ENCODE measurements at regions not wholly inside any gene's neighbourhood (a gene's known extent, or its start where the extent isn't known, plus 50 kb on each side); places are given as distances from the start of the nearest gene placed in this dataset.
"Not testable (repeated sequence)": the region's sequence is repeated elsewhere in the genome, so short reads cannot be mapped to it uniquely, and the experiment has no call there.

- not testable (repeated sequence) for H3K4me1 Mint-ChIP-seq; H3K36me3 Mint-ChIP-seq; ATAC-seq (replicated peaks); H3K27ac Mint-ChIP-seq; H3K4me3 Mint-ChIP-seq; H3K27me3 Mint-ChIP-seq; DNase-seq
- H3K9me3 Mint-ChIP-seq, result peaks cover 47 to 60% of the 10 kb centered on the region in 2 donors
Measured at GRCh38 chr22:11038786-11039185, 4489.2 kb upstream of the OR11H1 start.

DNA sequence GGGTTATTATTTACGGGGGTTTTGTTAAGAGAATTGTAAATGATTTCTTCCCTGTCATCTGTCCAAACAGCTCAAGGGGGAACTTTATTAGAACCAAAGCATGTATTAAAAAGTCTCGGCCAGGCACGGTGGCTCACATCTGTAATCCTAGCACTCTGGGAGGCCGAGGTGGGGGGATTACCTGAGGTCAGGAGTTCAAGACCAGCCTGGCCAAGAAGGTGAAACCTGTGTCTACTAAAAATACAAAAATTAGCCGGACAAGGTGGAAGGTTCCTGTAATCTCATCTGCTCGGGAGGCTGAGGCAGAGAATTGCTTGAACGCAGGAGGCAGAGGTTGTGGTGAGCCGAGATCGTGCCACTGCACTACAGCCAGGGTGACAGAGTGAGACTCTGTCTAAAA, 4486.6 kb upstream of the OR11H1 start:
- ATAC-seq (replicated peaks); H3K4me1 Mint-ChIP-seq; H3K36me3 Mint-ChIP-seq; H3K27ac Mint-ChIP-seq; DNase-seq; H3K27me3 Mint-ChIP-seq; H3K4me3 Mint-ChIP-seq: not testable (repeated sequence)
- H3K9me3 Mint-ChIP-seq, result peaks cover 36 to 45% of the 10 kb centered on the region in 2 donors

GRCh38 chr22:11042116-11042515, 4485.9 kb upstream of the OR11H1 start:
- Mint-ChIP-seq H3K9me3 (peaks cover 32 to 41% of the 10 kb centered on the region in 2 donors), H3K36me3 (peaks cover 0 to 3% of the 10 kb centered on the region in 2 donors), H3K27ac (no peak overlapping the region), H3K4me1 (peaks cover 0 to 2% of the 10 kb centered on the region in 2 donors), H3K4me3 (no peak overlapping the region), H3K27me3 (no peaks in the 10 kb centered on the region)
- ATAC-seq (replicated peaks), result no peak
- DNase-seq, result no peak

GRCh38 chr22:11043289-11043688, 4484.7 kb upstream of the OR11H1 start:
- not testable (repeated sequence) for H3K4me3 Mint-ChIP-seq; H3K27me3 Mint-ChIP-seq; H3K36me3 Mint-ChIP-seq; DNase-seq; ATAC-seq (replicated peaks); H3K4me1 Mint-ChIP-seq; H3K27ac Mint-ChIP-seq
- H3K9me3 Mint-ChIP-seq, result peaks cover 22 to 31% of the 10 kb centered on the region in 2 donors

DNA sequence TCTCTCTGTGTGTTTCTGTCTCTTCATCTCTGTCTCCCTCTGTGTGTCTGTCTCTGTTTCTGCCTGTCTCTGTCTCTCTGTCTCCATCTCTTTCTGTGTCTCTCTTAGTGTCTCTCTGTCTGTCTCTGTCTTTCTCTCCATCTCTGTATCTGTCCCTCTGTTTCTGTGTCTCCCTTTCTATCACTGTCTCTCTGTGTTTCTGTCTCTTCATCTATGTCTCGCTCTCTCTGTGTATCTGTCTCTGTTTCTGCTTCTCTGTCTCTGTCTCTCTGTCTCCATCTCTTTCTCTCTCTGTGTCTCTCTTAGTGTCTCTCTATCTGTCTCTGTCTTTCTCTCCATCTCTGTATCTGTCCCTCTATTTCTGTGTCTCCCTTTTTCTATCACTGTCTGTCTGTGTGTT, 4479.1 kb upstream of the OR11H1 start:
- H3K4me1 Mint-ChIP-seq; H3K36me3 Mint-ChIP-seq; ATAC-seq (replicated peaks); H3K27me3 Mint-ChIP-seq; H3K27ac Mint-ChIP-seq; H3K4me3 Mint-ChIP-seq; DNase-seq: not testable (repeated sequence)
- H3K9me3 Mint-ChIP-seq, result peaks cover 10 to 19% of the 10 kb centered on the region in 2 donors

DNA sequence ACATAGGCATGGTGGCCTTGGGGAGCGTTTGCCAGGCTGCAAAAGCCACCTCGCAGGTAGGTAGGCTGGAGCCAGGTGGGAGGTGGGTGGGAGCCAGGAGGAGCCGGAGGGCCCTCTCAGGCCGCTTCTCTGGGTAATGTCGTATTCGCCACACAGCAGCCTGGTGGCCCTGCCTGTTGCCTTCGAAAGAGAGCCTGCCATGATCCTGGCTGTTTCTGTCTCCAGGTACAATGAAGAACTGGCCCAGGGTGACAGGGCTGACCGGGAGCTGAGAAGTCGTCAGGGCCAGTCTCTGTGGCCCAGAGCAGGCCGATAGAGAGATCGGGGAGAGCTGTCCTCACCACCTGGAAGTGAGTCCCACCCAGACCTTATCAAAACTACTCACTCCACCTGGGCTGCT, 4477.8 kb upstream of the OR11H1 start:
- DNase-seq; H3K4me3 Mint-ChIP-seq; H3K27ac Mint-ChIP-seq; H3K4me1 Mint-ChIP-seq; H3K27me3 Mint-ChIP-seq; ATAC-seq (replicated peaks); H3K36me3 Mint-ChIP-seq: not testable (repeated sequence)
- H3K9me3 Mint-ChIP-seq, result peaks cover 20 to 27% of the 10 kb centered on the region in 2 donors

DNA sequence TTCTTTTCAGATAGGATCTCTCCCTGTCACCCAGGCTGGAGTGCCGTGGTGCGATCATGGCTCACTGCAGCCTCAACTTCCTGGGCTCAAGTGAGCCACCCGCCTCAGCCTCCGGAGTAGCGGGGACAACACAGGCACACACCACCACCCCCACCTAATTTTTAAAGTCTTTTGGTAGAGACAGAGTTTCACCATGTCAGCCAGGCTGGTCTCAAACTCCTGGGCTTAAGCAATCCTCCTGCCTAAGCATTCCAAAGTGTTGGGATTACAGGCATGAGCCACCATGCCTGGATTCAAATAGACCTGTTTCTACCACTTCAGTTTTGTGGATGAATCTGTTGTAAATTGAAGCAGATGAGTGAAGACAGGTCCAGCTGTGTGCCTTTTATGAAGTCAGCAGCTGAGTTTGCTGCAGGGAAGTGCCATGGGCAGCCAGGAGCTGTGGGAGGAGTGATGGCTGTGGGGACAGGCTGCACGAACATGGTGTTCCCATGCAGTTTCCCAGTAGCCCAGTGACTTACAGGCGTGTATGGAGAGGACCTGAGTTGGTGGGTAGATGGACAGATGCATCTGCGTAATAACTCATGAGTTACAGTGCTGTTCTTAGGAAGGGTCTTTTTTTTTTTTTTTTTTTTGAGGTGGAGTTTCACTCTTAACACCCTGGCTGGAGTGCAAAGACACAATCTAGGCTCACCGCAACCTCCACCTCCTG, 4476.4 kb upstream of the OR11H1 start:
- H3K4me3 Mint-ChIP-seq, DNase-seq, H3K4me1 Mint-ChIP-seq, H3K27me3 Mint-ChIP-seq, H3K27ac Mint-ChIP-seq: not testable (repeated sequence)
- peak; percentile 3 to 8 for ATAC-seq (replicated peaks)
- H3K9me3 Mint-ChIP-seq, result peaks cover 29 to 37% of the 10 kb centered on the region in 2 donors
- H3K36me3 Mint-ChIP-seq, result peaks cover 4 to 10% of the 10 kb centered on the region in 2 donors

GRCh38 chr22:11053403-11054344, 4474.3 kb upstream of the OR11H1 start:
- H3K9me3 Mint-ChIP-seq, result peaks cover 36 to 40% of the 10 kb centered on the region in 2 donors
- not testable (repeated sequence) for H3K4me1 Mint-ChIP-seq; H3K27ac Mint-ChIP-seq; H3K27me3 Mint-ChIP-seq; H3K4me3 Mint-ChIP-seq; ATAC-seq (replicated peaks); DNase-seq
- peaks cover 7 to 20% of the 10 kb centered on the region in 2 donors for H3K36me3 Mint-ChIP-seq

- not testable (repeated sequence) for H3K27ac Mint-ChIP-seq, H3K27me3 Mint-ChIP-seq, H3K4me3 Mint-ChIP-seq, H3K4me1 Mint-ChIP-seq, DNase-seq
- Mint-ChIP-seq H3K9me3 (peaks cover 33 to 34% of the 10 kb centered on the region in 2 donors), H3K36me3 (peaks cover 7 to 16% of the 10 kb centered on the region in 2 donors)
- ATAC-seq (replicated peaks), result peak in 1 of 2 donors; percentile 10
Measured at GRCh38 chr22:11054681-11055080, 4473.3 kb upstream of the OR11H1 start.

- ATAC-seq (replicated peaks); H3K4me3 Mint-ChIP-seq; DNase-seq; H3K4me1 Mint-ChIP-seq; H3K27ac Mint-ChIP-seq; H3K27me3 Mint-ChIP-seq: not testable (repeated sequence)
- H3K36me3 Mint-ChIP-seq, result peaks cover 7 to 16% of the 10 kb centered on the region in 2 donors
- peaks cover 34% of the 10 kb centered on the region in 2 donors for H3K9me3 Mint-ChIP-seq
Measured at GRCh38 chr22:11055176-11055575, 4472.8 kb upstream of the OR11H1 start.

- H3K36me3 Mint-ChIP-seq, result peaks cover 7 to 16% of the 10 kb centered on the region in 2 donors
- H3K4me1 Mint-ChIP-seq; ATAC-seq (replicated peaks); H3K27ac Mint-ChIP-seq; DNase-seq; H3K4me3 Mint-ChIP-seq; H3K27me3 Mint-ChIP-seq: not testable (repeated sequence)
- peaks cover 40 to 41% of the 10 kb centered on the region in 2 donors for H3K9me3 Mint-ChIP-seq
Measured at GRCh38 chr22:11057955-11058547, 4469.9 kb upstream of the OR11H1 start.

DNA sequence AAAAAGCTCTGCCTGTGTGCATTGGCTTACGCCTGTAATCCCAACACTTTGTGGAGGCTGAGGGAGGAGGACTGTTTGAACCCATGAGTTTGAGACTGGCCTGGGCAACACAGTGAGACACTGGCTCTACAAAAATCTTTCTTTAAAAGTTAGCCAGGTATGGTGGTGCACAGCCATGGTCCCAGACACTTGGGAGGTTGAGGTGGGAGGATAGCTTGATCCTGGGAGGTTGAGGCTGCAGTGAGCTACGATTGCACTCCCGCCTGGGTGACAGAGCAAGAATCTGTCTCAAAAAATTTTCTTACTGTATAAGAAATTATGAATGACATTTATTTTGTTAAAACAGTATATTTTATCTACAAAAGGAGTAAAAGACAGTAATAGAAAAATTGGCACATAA, 4468.9 kb upstream of the OR11H1 start:
- H3K4me3 Mint-ChIP-seq; DNase-seq; H3K27me3 Mint-ChIP-seq; H3K4me1 Mint-ChIP-seq; ATAC-seq (replicated peaks); H3K27ac Mint-ChIP-seq: not testable (repeated sequence)
- Mint-ChIP-seq H3K36me3 (peaks cover 7 to 12% of the 10 kb centered on the region in 2 donors), H3K9me3 (peaks cover 40 to 42% of the 10 kb centered on the region in 2 donors)

DNA sequence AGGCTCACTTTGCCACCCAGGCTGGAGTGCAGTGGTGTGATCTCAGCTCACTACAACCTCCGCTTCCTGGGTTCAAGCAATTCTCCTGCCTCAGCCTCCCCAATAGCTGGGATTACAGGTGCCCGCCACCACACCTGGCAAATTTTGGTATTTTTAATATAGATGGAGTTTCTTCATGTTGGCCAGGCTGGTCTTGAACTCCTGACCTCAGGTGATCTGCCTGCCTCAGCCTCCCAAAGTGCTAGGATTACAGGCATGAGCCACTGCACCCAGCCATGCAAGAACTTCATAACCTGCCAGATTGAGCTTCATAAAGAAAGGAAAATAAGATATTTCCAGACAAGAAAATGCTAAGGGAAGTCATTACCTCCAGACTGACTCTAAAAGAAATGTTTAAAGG, 4467.2 kb upstream of the OR11H1 start:
- H3K4me1 Mint-ChIP-seq; DNase-seq; H3K27ac Mint-ChIP-seq; ATAC-seq (replicated peaks); H3K4me3 Mint-ChIP-seq; H3K27me3 Mint-ChIP-seq: not testable (repeated sequence)
- Mint-ChIP-seq H3K9me3 (peaks cover 41 to 43% of the 10 kb centered on the region in 2 donors), H3K36me3 (peaks cover 5 to 17% of the 10 kb centered on the region in 2 donors)

DNA sequence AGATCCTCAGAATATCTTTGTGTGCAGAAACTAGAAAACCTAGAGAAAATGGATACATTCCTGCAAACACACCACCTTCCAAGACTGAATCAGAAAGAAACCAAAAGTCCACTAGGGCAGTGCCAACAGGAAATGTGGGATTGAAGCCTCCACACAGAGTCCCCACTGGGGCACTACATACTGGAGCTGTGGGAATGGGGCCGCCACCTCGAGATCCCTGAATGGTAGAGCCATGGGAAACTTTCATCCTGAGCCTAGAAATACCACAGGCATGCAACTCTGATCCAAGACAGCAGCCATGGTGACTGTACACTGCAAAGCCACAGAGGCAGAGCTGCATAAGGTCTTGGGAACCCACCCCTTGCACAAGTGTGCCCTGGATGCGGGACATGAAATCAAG, 4465.5 kb upstream of the OR11H1 start:
- not testable (repeated sequence) for H3K4me1 Mint-ChIP-seq; H3K4me3 Mint-ChIP-seq; DNase-seq; H3K27ac Mint-ChIP-seq; H3K27me3 Mint-ChIP-seq; ATAC-seq (replicated peaks)
- peaks cover 5 to 15% of the 10 kb centered on the region in 2 donors for H3K36me3 Mint-ChIP-seq
- peaks cover 42 to 49% of the 10 kb centered on the region in 2 donors for H3K9me3 Mint-ChIP-seq

Data from stimulated activated naive B cell treated with anti-CD40 and anti-IgM and Interleukin-4, amounts not matched to agents 10 μg/mL and 1 μg/mL and 100 μg/mL, for 72 hours (primary cell).